Hepatocyte (in vitro differentiated cells): ENCODE measurements at regions not wholly inside any gene's neighbourhood (a gene's known extent, or its start where the extent isn't known, plus 50 kb on each side); places are given as distances from the start of the nearest gene placed in this dataset.

Source experiments
- DNase-seq: peaks from one replicate; pipeline ENCODE4 v3.0.0-alpha.2; 2016; ENCODE audit warnings: low spot score
- H2AFZ ChIP-seq: fragments of 200-600 bp; sonication (generic); 2 replicates; pipeline ENCODE4 v1.6.0; 2016; ENCODE audit warnings: antibody characterized with exemption, mild to moderate bottlenecking
- H3K27ac ChIP-seq: fragments of 200-600 bp; sonication (generic); 2 replicates; pipeline ENCODE4 v1.5.1; 2016; ENCODE audit warnings: mild to moderate bottlenecking
- H3K27me3 ChIP-seq: fragments of 200-600 bp; sonication (generic); 2 replicates; pipeline ENCODE4 v1.6.1; 2016
- H3K36me3 ChIP-seq: fragments of 200-600 bp; sonication (generic); replicated peaks from 2 replicates; pipeline ENCODE4 v1.5.1; 2016; ENCODE audit warnings: low read depth; ENCODE audit not compliant: insufficient read depth
- H3K4me1 ChIP-seq: fragments of 200-600 bp; sonication (generic); 2 replicates; pipeline ENCODE4 v1.5.1; 2016; ENCODE audit warnings: mild to moderate bottlenecking, moderate library complexity; ENCODE audit not compliant: insufficient read depth
- H3K4me2 ChIP-seq: fragments of 200-600 bp; sonication (generic); 2 replicates; pipeline ENCODE4 v1.6.0; 2016
- H3K4me3 ChIP-seq: fragments of 200-600 bp; sonication (generic); 2 replicates; pipeline ENCODE4 v1.5.1; 2016; ENCODE audit warnings: mild to moderate bottlenecking
- H3K79me2 ChIP-seq: fragments of 200-600 bp; sonication (generic); 2 replicates; pipeline ENCODE4 v1.6.0; 2017; ENCODE audit warnings: mild to moderate bottlenecking
- H3K9me2 ChIP-seq: fragments of 200-600 bp; sonication (generic); replicated peaks from 2 replicates; pipeline ENCODE4 v1.6.0; 2017; ENCODE audit warnings: mild to moderate bottlenecking; ENCODE audit not compliant: insufficient read depth
- H3K9me3 ChIP-seq: fragments of 200-600 bp; sonication (generic); 2 replicates; pipeline ENCODE4 v1.5.1; 2016; ENCODE audit warnings: low read depth, mild to moderate bottlenecking
- H4K20me1 ChIP-seq: fragments of 200-600 bp; sonication (generic); 2 replicates; pipeline ENCODE4 v1.6.0; 2016; ENCODE audit warnings: mild to moderate bottlenecking; ENCODE audit not compliant: insufficient read depth, poor library complexity, severe bottlenecking
- EZH2 ChIP-seq: fragments of 200-600 bp; sonication (generic); IDR thresholded peaks from 2 replicates; pipeline ENCODE4 v1.6.1; 2016; ENCODE audit warnings: antibody characterized with exemption, mild to moderate bottlenecking, borderline replicate concordance
- EZH2phosphoT487 ChIP-seq: fragments of 200-600 bp; sonication (generic); IDR thresholded peaks from one replicate; pipeline ENCODE4 v1.6.1; 2018; ENCODE audit warnings: antibody characterized with exemption, mild to moderate bottlenecking, low read depth, moderate library complexity; ENCODE audit not compliant: unreplicated experiment, severe bottlenecking
- WGBS: methylation state at CpG from one replicate; pipeline ENCODE4 v1.1.6; 2016; ENCODE audit warnings: low lambda C conversion rate; ENCODE audit errors: missing lambda C conversion rate; 5-methylcytosine and 5-hydroxymethylcytosine counted together
- TF ChIP-seq, protein P1 (sequence below): fragments of 200-600 bp; sonication (generic); IDR thresholded peaks from 2 replicates; pipeline ENCODE4 v1.5.1; 2016; ENCODE audit warnings: antibody characterized with exemption, mild to moderate bottlenecking; ENCODE audit not compliant: poor library complexity

DNA sequence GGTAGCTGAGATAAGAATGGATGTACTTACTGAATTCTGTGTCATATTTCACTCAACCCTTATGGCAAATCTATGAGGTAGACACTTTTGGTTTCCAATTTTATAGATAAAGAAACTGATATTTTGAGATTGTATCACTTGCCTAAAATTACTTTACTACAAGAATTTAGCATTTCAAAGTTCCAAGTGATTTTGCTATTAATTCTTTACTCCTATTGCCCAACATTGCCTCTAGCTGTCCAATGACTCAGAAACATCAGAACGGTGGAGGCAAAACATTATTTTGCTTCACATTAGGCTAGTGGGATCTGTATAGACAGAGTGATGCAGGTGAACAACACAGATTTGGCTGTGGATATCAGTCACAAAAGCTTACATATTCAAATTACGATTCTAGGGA is 747.2 kb upstream of the NEGR1 start:
- 69% methylated on average over 2 of the region's 2 CpGs for WGBS
- no peaks in the 10 kb centered on the region for H3K9me2 ChIP-seq
- H3K27me3 ChIP-seq, result no peaks in the 10 kb centered on the region
- H3K4me2 ChIP-seq, result no peak overlapping the region
- H3K4me3 ChIP-seq, result no peak overlapping the region
- H3K9me3 ChIP-seq, result no peaks in the 10 kb centered on the region
- H3K36me3 ChIP-seq, result no peaks in the 10 kb centered on the region
- H3K27ac ChIP-seq, result no peak overlapping the region
- no peaks in the 10 kb centered on the region for H3K4me1 ChIP-seq
- H3K79me2 ChIP-seq, result no peaks in the 10 kb centered on the region
- H4K20me1 ChIP-seq, result no peaks in the 10 kb centered on the region
- no peak for DNase-seq
- no peak overlapping the region for H2AFZ ChIP-seq
- TF ChIP-seq EZH2, result no peak
- no peak for TF ChIP-seq EZH2phosphoT487
- TF ChIP-seq, protein P1, sequence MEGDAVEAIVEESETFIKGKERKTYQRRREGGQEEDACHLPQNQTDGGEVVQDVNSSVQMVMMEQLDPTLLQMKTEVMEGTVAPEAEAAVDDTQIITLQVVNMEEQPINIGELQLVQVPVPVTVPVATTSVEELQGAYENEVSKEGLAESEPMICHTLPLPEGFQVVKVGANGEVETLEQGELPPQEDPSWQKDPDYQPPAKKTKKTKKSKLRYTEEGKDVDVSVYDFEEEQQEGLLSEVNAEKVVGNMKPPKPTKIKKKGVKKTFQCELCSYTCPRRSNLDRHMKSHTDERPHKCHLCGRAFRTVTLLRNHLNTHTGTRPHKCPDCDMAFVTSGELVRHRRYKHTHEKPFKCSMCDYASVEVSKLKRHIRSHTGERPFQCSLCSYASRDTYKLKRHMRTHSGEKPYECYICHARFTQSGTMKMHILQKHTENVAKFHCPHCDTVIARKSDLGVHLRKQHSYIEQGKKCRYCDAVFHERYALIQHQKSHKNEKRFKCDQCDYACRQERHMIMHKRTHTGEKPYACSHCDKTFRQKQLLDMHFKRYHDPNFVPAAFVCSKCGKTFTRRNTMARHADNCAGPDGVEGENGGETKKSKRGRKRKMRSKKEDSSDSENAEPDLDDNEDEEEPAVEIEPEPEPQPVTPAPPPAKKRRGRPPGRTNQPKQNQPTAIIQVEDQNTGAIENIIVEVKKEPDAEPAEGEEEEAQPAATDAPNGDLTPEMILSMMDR, result no peak

DNA sequence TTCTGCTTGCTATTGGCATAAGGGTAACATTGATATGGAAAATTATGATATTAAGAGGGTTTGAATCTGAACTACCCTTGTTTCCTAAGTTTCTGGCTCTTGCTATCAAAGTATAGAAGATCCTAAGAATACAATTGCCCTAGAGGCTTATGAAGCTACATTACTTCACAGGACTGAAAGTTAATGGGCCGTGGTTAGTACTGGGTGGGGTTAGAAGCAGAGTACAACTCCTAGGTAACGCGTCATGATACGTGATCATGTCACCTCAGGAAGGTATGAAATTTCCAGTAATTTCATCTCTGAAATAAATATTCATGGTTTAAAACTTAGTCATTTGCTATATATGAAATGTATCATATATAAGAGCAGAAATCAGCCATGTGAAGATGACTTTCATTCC is 743.8 kb upstream of the NEGR1 start:
- H3K9me2 ChIP-seq, result no peaks in the 10 kb centered on the region
- H3K79me2 ChIP-seq, result no peaks in the 10 kb centered on the region
- H2AFZ ChIP-seq, result no peak overlapping the region
- 66% methylated on average over 4 of the region's 4 CpGs for WGBS
- no peaks in the 10 kb centered on the region for H3K27me3 ChIP-seq
- H4K20me1 ChIP-seq, result no peaks in the 10 kb centered on the region
- H3K27ac ChIP-seq, result no peak overlapping the region
- no peak overlapping the region for H3K4me2 ChIP-seq
- H3K4me1 ChIP-seq, result no peaks in the 10 kb centered on the region
- H3K36me3 ChIP-seq, result no peaks in the 10 kb centered on the region
- no peak for DNase-seq
- TF ChIP-seq EZH2 (no peak), EZH2phosphoT487 (no peak)
- TF ChIP-seq, protein P1, result no peak
- no peaks in the 10 kb centered on the region for H3K9me3 ChIP-seq
- no peak overlapping the region for H3K4me3 ChIP-seq

DNA sequence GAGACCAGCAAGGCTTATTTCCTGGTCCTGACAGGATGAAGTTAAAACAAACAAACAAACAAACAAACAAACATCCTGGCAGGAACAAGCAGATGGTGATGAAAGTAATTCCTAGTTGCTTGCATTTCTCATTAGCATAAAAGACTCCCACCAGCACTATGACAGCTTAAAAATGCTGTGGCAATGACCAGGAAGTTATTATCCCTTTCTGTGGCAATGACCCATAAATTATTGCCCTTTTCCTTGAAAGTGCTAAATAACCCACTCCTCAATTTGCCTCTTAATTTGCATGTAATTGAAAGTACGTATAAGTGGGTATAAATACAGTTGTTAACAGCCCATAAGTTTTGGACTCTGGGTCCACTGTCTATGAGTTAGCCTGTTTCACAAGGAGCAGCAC is 727.6 kb upstream of the NEGR1 start:
- no peaks in the 10 kb centered on the region for H3K4me1 ChIP-seq
- H3K79me2 ChIP-seq, result no peaks in the 10 kb centered on the region
- WGBS, result 57% methylated on average over 1 of the region's 1 CpG
- H3K27ac ChIP-seq, result no peak overlapping the region
- no peak for TF ChIP-seq EZH2
- TF ChIP-seq EZH2phosphoT487, result no peak
- no peaks in the 10 kb centered on the region for H4K20me1 ChIP-seq
- H3K4me3 ChIP-seq, result no peak overlapping the region
- H3K9me3 ChIP-seq, result no peaks in the 10 kb centered on the region
- H3K27me3 ChIP-seq, result no peaks in the 10 kb centered on the region
- no peaks in the 10 kb centered on the region for H3K36me3 ChIP-seq
- DNase-seq, result no peak
- no peak overlapping the region for H2AFZ ChIP-seq
- H3K9me2 ChIP-seq, result no peaks in the 10 kb centered on the region
- H3K4me2 ChIP-seq, result no peak overlapping the region

DNA sequence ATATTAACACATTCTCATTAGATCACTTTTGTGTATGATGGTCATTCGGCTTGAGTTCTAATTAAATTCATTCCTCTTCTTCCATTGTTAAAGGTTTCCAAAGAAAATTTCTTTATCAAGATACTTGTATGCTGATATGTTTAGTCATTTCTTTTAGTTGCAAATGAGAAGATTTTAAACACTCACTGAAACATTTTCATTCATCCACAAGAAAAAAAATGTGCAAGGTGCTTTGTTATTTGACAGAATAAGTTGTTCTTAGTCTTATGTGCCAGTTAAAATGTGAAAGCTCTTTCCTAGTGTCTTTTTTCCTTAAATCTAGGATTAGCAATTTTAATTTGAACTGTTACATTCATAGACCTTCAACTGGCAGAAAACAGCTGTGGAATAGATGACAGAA is 727.0 kb upstream of the NEGR1 start:
- Histone ChIP-seq H4K20me1 (no peaks in the 10 kb centered on the region), H3K27ac (no peak overlapping the region), H3K4me3 (no peak overlapping the region), H2AFZ (no peak overlapping the region), H3K79me2 (no peaks in the 10 kb centered on the region), H3K9me2 (no peaks in the 10 kb centered on the region), H3K4me1 (no peaks in the 10 kb centered on the region), H3K27me3 (no peaks in the 10 kb centered on the region), H3K9me3 (no peaks in the 10 kb centered on the region), H3K4me2 (no peak overlapping the region), H3K36me3 (no peaks in the 10 kb centered on the region)
- DNase-seq, result no peak
- TF ChIP-seq EZH2phosphoT487 (no peak), EZH2 (no peak)
- TF ChIP-seq, protein P1, result no peak
- whole genome bisulfite sequencing, result 75% methylated on average over 1 of the region's 1 CpG
